ENCODE measurements at regions not wholly inside any gene's neighbourhood (a gene's known extent, or its start where the extent isn't known, plus 50 kb on each side); places are given as distances from the start of the nearest gene placed in this dataset.

DNA sequence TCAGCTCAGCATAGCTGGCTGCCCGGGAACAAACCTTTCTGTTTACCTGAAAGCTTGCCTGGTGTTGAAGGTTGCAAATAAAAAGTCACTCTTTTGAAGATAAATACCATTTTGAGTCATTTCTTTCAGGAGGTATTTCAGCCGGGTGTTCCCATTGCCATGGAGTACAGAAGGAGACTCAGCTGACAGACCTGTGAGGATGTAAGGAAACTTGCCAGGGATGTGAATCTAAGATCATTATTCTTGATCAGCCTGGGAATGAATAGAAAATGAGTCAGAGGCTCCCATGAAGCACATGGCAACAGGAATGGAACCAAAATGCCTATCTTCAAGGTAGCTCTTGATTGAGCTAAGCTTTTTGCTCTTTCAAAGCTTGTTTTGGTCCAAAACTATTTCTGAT lies 231.2 kb downstream of the CYRIA start:
- TF ChIP-seq CTCF (IDR thresholded peaks at IDR 0.05), result no peak
- TF ChIP-seq POLR2AphosphoS5 (IDR thresholded peaks at IDR 0.05), result no peak
